Nephron progenitor cell (in vitro differentiated cells): ENCODE measurements at regions not wholly inside any gene's neighbourhood (a gene's known extent, or its start where the extent isn't known, plus 50 kb on each side); places are given as distances from the start of the nearest gene placed in this dataset.

Source experiments
- DNase-seq: peaks from one replicate; pipeline ENCODE4 v3.0.0; 2021
- H3K27ac Mint-ChIP-seq: 2 replicates; pipeline ENCODE4 v1.8.0; 2021; ENCODE audit warnings: mild to moderate bottlenecking, moderate library complexity, mixed read lengths
- H3K27me3 Mint-ChIP-seq: 2 replicates; pipeline ENCODE4 v1.8.0; 2021; ENCODE audit warnings: mild to moderate bottlenecking, low read depth, mixed read lengths; ENCODE audit not compliant: poor library complexity
- H3K36me3 Mint-ChIP-seq: 2 replicates; pipeline ENCODE4 v1.8.0; 2021; ENCODE audit warnings: low read depth, mixed read lengths
- H3K4me1 Mint-ChIP-seq: 2 replicates; pipeline ENCODE4 v1.8.0; 2021; ENCODE audit warnings: mixed read lengths
- H3K4me3 Mint-ChIP-seq: 2 replicates; pipeline ENCODE4 v1.8.0; 2021; ENCODE audit warnings: mild to moderate bottlenecking, moderate library complexity, mixed read lengths
- H3K9me3 Mint-ChIP-seq: 2 replicates; pipeline ENCODE4 v1.8.0; 2021; ENCODE audit warnings: mild to moderate bottlenecking, moderate library complexity, mixed read lengths
- TF ChIP-seq, protein P1 (sequence below): fragments of 200-600 bp; sonication (generic); IDR thresholded peaks from 2 replicates; pipeline ENCODE4 v1.5.0; 2021; ENCODE audit warnings: antibody characterized with exemption

GRCh38 chr18:24773101-24773500 lies 312.7 kb downstream of the HRH4 start:
- TF ChIP-seq, protein P1, sequence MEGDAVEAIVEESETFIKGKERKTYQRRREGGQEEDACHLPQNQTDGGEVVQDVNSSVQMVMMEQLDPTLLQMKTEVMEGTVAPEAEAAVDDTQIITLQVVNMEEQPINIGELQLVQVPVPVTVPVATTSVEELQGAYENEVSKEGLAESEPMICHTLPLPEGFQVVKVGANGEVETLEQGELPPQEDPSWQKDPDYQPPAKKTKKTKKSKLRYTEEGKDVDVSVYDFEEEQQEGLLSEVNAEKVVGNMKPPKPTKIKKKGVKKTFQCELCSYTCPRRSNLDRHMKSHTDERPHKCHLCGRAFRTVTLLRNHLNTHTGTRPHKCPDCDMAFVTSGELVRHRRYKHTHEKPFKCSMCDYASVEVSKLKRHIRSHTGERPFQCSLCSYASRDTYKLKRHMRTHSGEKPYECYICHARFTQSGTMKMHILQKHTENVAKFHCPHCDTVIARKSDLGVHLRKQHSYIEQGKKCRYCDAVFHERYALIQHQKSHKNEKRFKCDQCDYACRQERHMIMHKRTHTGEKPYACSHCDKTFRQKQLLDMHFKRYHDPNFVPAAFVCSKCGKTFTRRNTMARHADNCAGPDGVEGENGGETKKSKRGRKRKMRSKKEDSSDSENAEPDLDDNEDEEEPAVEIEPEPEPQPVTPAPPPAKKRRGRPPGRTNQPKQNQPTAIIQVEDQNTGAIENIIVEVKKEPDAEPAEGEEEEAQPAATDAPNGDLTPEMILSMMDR: no peak
- H3K27ac Mint-ChIP-seq: no peak overlapping the region
- H3K27me3 Mint-ChIP-seq: no peaks in the 10 kb centered on the region
- no peaks in the 10 kb centered on the region for H3K4me1 Mint-ChIP-seq
- peaks cover 17% of the 10 kb centered on the region for H3K9me3 Mint-ChIP-seq
- DNase-seq: no peak
- H3K36me3 Mint-ChIP-seq: no peaks in the 10 kb centered on the region
- H3K4me3 Mint-ChIP-seq: no peak overlapping the region

DNA sequence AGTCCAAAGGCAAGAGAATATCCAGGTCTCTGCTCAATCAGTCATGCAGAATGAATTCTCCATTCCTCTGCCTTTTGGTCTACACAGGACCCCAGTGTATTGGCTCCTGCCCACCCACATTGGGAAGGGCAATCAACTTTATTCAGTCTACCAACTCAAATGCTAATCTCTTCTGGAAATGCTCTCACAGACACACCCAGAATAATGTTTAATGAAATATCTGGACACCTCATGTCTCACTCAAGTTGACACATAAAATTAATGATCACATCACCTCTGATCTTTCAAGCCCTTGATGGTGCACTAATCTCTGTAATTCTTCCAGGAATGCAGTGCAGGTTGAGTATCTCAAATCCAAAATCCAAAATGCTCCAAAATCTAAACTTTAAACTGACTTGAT lies 315.6 kb downstream of the HRH4 start:
- no peak for DNase-seq
- Mint-ChIP-seq H3K36me3 (no peaks in the 10 kb centered on the region), H3K27ac (no peak overlapping the region), H3K4me1 (peaks cover under 1% of the 10 kb centered on the region), H3K4me3 (no peak overlapping the region), H3K27me3 (peaks cover 6% of the 10 kb centered on the region), H3K9me3 (peaks cover 10% of the 10 kb centered on the region)
- TF ChIP-seq, protein P1: no peak

DNA sequence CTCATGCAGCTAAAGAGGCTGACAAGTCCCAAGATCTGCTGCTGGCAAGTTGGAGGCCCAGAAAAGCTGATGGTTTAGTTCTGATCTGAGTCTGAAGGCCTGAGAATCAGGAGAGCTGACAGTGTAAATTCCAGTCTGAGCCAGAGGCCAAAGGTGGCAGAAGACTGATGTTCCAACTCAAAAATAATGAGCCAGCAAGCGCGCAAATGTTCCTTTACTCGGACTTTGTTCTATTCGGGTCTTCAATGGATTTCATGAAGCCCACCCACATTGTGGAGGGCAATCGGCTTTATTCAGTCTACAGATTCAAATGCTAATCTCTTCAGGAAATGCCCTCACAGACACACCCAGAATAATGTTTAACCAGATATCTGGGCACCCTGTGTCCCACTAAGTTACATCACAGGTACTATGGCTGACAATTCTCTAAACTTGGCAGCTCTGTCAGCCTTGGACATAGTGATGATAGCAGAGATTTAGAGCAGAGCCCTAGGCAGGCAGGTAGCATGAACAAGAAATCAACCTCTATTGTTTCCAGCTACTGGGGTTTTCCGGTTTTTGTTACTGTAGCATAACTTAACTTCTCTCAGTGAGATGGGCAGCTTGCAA lies 318.5 kb downstream of the HRH4 start:
- no peak overlapping the region for H3K27ac Mint-ChIP-seq
- no peaks in the 10 kb centered on the region for H3K36me3 Mint-ChIP-seq
- H3K4me1 Mint-ChIP-seq: peaks cover 5% of the 10 kb centered on the region
- H3K9me3 Mint-ChIP-seq: peaks cover 10% of the 10 kb centered on the region
- DNase-seq: no peak
- H3K4me3 Mint-ChIP-seq: no peak overlapping the region
- TF ChIP-seq, protein P1: no peak
- peaks cover 6% of the 10 kb centered on the region for H3K27me3 Mint-ChIP-seq

- TF ChIP-seq, protein P1: no peak
- Mint-ChIP-seq H3K9me3 (peaks cover 9% of the 10 kb centered on the region), H3K4me1 (peaks cover 5% of the 10 kb centered on the region), H3K27me3 (peaks cover 6% of the 10 kb centered on the region), H3K36me3 (no peaks in the 10 kb centered on the region), H3K4me3 (no peak overlapping the region), H3K27ac (no peak overlapping the region)
- DNase-seq: no peak
These were observed 322.1 kb downstream of the HRH4 start for GRCh38 chr18:24782566-24782965.

GRCh38 chr18:24785019-24785418 lies 324.6 kb downstream of the HRH4 start:
- no peaks in the 10 kb centered on the region for H3K27me3 Mint-ChIP-seq
- H3K4me1 Mint-ChIP-seq: peaks cover 6% of the 10 kb centered on the region
- DNase-seq: no peak
- H3K27ac Mint-ChIP-seq: no peak overlapping the region
- TF ChIP-seq, protein P1: no peak
- no peak overlapping the region for H3K4me3 Mint-ChIP-seq
- peaks cover 28% of the 10 kb centered on the region for H3K9me3 Mint-ChIP-seq
- H3K36me3 Mint-ChIP-seq: peaks cover 12% of the 10 kb centered on the region

- no peak overlapping the region for H3K27ac Mint-ChIP-seq
- no peak overlapping the region for H3K4me3 Mint-ChIP-seq
- H3K9me3 Mint-ChIP-seq: peaks cover 36% of the 10 kb centered on the region
- peaks cover 19% of the 10 kb centered on the region for H3K36me3 Mint-ChIP-seq
- TF ChIP-seq, protein P1: no peak
- H3K4me1 Mint-ChIP-seq: peaks cover 14% of the 10 kb centered on the region
- DNase-seq: no peak
- H3K27me3 Mint-ChIP-seq: no peaks in the 10 kb centered on the region
These were observed 325.6 kb downstream of the HRH4 start for GRCh38 chr18:24786027-24786426.
